ENCODE measurements at regions not wholly inside any gene's neighbourhood (a gene's known extent, or its start where the extent isn't known, plus 50 kb on each side); places are given as distances from the start of the nearest gene placed in this dataset.

DNA sequence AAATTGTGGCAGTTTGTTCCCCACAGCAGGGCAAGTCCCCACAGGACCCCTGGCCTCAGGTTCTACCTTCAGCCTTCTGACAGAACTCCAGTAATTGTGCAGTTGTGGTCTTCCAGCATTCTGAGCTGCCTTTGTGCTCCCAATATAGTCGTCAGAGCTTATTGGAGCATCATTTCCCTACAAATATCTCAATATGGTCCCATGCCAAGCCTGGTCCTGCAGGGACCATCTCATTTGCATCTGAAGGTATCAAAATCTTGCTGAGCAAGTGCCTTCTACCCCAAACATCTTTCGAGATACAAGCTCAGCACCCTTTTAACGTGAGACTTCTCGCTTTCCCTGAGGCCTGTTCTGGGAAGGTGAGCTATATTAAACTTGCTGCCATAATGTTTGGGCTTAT, 333.9 kb upstream of the CDH11 start:
- DNase-seq: no peak

DNA sequence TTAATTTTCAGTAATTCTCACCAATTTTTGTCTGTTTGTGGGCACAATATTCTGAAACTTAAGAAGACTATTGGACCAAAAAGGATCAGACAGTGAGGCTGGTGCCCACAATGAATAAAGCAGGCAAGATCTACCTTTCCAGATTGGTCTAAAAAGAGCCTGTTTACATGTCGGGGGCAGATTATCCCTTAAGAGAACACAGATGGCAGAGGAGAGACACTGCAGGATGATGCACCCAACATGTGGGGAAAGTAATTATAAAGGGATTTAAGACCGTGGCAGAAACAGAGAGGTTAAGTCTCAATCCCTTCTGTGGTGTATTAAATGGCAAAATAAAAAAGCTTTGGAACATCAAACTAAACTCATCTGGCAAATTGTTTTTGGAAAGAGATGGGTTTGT, 331.8 kb upstream of the CDH11 start:
- DNase-seq: no peak

- DNase-seq: no peak
These were observed 327.7 kb upstream of the CDH11 start for GRCh38 chr16:65449526-65449925.

- no peak for DNase-seq
These were observed 324.6 kb upstream of the CDH11 start for GRCh38 chr16:65446427-65446826.

DNA sequence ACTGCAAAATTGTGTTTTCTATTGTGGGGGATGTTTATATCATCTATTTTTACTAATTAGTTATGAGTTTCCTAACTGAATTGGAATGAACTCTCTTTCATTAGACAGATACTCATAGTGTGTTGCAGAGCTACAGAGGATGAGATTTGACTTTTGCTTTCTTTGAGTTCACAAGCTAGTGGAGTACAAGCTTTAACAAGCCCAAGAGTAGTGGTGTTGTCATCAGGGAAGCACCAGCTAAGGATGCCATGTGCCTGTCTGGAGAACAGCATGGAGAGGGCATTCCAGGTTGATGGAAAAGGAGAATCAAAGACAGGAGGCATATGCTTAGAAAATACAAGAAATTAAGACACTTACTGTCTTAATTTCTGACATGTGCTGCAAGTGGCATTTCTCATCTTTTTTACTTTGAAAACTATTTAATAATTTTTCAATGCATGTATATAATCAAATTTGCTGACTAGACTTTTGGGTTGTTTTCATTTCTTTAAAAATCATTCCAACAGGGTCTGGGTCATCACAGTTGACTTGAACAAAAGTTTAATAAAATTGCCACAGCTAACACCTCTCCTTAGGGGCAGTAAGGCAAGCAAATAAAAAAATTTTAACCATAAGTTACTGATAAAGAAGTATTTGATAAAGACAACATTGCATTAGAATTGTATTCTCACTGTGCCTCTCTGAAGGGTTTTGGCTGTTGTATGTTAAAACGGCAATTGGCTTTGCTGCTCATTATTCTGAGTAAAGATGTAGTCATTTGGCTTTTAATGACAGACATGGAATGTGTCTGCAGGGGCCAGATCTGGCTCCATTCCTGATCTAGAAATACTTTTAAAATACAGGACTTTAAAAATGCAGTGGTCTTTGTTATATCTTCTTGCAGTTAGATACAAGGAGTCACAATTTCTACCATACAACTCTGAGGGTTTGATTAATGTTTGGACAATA, 323.7 kb upstream of the CDH11 start:
- DNase-seq: no peak

- DNase-seq: no peak
These were observed 319.6 kb upstream of the CDH11 start for GRCh38 chr16:65441501-65441900.

DNA sequence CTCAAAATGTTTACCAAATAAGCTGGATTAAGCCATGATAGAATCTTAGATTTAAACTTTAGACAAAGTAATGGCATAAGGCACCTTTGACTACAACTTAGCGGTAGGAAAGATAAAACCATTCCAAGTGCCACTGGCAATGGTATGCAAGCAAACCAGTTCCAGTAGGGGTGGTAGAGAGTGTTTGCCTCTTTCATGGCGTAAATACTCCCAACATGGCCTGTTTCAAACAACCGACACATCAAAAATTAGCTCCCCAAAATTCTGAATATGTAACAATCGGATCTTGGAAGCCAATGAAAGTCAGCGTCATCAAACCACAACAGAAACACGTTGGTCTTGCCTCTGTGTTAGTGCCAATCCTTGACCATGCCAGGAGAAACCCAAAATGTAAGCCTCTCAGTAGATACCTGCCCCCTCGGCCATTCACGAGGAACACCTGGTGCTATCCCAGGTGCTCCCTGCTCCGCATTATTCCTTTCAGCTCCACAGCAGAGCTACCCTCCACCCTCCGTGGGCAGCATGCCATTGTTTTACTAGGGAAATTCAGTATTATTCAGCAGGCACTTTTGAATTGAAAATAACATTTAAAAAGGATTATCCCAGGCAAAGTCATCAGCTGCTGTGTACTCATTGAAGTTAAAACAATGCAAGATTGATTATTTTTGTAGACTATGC, 307.8 kb upstream of the CDH11 start:
- DNase-seq: no peak

GRCh38 chr16:65426484-65426883, 304.6 kb upstream of the CDH11 start:
- DNase-seq: no peak

DNA sequence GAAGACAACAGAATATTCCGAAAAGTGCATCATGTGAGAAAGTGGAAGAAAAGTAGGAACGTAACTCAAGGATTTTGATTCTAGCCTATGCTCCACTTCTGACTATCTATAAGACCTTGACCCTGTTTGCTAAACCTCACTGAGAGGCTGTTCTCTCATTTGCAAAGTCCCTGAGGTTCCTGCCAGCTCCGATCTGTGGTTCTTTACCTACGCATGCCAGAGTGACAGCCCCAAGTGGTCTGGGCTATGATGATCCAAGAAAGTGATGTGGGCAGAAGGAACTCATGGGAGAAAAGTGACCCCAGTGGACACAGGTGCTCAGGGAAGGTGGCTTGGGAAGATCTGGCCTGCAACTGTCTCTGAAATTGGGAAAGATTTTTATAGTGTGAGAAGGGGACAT, 301.1 kb upstream of the CDH11 start:
- DNase-seq: no peak

DNA sequence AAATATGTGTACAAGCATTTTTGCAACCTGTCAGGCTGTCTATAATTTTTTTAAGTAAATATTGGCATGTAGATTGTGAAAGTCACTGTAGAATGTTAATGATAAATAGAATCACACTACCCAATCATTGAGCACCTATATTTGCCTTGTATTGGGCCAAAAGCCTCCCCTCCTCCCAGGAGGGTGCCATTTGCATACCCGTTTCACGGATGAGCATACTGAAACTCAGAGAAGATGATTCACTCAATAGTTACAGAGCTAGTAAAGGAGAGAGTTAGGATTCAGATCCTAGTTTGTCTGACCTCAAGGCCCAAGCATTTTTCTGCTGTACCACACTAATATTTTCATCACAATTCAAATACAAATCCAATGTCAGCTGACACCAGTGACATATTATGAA, 299.7 kb upstream of the CDH11 start:
- DNase-seq: no peak

GRCh38 chr16:65418435-65418834, 296.6 kb upstream of the CDH11 start:
- no peak for DNase-seq

- no peak for DNase-seq
These were observed 293.6 kb upstream of the CDH11 start for GRCh38 chr16:65415460-65415859.

DNA sequence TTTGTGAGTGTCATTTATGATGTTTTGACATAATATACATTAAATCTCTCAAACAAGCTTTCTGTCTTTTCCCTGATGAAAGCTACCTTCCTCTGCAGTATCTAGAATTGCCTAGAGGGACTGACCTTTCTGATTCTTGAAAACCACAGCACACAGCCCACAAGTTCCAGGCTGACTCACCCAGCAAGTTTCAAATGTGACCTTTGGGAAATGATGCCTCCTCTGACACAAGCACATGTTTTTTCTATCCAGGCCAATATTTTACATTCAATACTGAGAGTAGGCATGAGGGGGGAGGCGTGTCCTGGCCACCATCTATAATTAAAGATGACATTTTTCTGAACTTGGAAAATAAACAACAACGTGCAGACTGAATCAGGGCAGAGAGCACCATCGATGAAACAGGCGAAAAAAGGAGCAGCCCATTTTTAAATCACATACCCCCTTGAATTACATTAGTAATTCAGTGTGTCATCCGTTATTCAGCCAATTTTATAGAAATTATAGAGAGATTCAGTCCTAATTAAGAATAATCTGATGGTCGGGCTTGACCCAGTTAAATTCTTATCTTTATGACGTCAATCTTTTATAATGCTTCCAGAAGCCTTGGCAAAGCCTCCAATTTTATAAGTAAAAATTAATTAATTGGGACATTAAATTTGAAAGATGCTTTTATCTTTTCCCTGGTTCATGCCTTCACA, 292.6 kb upstream of the CDH11 start:
- no peak for DNase-seq

DNA sequence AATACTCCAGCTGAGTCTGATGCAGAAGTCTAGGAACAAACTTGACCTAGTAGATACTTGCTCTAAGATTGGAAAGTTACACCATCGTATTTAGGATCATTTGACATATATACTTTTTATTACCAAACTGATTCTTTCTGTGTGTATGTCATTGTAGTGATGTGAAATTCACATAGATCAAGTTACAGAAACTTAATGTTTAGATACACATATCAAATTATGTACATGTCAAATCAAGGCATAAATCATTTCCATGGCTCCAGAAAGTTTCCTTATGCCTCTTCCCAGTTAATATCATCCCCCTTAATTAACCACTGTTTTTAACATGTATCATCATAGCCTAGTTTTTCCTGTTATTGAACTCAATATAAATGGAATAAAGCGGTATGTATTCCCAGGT, 292.0 kb upstream of the CDH11 start:
- no peak for DNase-seq

- DNase-seq: no peak
These were observed 288.9 kb upstream of the CDH11 start for GRCh38 chr16:65410801-65411200.

GRCh38 chr16:65409510-65409909, 287.6 kb upstream of the CDH11 start:
- DNase-seq: no peak

GRCh38 chr16:65406933-65407332, 285.1 kb upstream of the CDH11 start:
- DNase-seq: no peak

GRCh38 chr16:65406116-65406515, 284.3 kb upstream of the CDH11 start:
- no peak for DNase-seq

- DNase-seq: no peak
These were observed 272.4 kb upstream of the CDH11 start for GRCh38 chr16:65394281-65394680.

- DNase-seq: no peak
These were observed 271.1 kb upstream of the CDH11 start for GRCh38 chr16:65392806-65393565.

- DNase-seq: no peak
These were observed 266.7 kb upstream of the CDH11 start for GRCh38 chr16:65388592-65388991.

DNA sequence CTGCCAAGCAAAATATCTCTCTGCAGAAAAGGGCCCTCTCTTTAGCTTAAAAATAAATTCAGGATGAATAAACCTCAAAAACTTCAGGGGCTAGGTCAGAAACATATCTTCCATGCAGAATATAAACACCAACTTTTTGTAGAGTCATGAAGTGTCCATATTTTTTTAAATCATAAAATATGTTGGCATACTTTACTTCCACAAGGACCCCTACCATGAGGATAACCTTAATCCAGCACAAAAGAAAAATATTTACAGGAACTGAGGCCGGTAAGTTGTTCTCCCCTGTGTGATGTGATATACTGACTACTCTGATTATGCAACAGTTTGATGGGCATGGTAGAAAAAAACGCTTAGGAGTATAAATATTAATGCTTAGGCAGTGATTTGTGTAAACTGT, 264.8 kb upstream of the CDH11 start:
- no peak for DNase-seq

DNA sequence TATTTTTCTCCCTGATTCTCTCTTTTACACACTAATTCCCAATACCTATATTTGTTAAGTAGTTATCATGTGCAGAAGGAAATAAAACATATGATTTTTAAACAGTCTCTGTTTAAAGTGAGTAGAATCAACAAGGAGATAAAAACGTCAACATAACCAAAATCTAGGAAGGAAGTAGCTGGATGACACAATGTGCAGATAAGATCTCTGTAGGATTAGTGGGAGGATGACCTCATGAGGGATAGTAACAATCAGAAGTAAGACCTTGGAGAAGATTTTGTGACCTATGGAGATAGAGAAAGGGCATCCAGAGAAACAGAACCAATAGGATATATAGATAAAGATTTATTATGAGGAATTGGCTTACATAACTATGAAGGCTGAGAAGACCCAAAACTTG, 262.6 kb upstream of the CDH11 start:
- no peak for DNase-seq
